Transverse colon (tissue), 4 donors: ENCODE measurements at regions not wholly inside any gene's neighbourhood (a gene's known extent, or its start where the extent isn't known, plus 50 kb on each side); places are given as distances from the start of the nearest gene placed in this dataset.

Experiments
- POLR2AphosphoS5 ChIP-seq, 3 donors: sonication (generic); formaldehyde crosslinking; IDR thresholded peaks; one replicate each; pipeline ENCODE4 v1.6.1; 2016; ENCODE audit warnings: antibody characterized with exemption in 3 of 3
- TF ChIP-seq, protein P1 (sequence below), 5 experiments: fragments of 200-600 bp in 3 of 5; fragments of 450-650 bp in 2 of 5; sonication (generic) in 3 of 5; IDR thresholded peaks; 1 replicate in 2 of 5; 2 replicates in 3 of 5; pipeline ENCODE4 v1.5.1; 2016 to 2017; ENCODE audit warnings: antibody characterized with exemption in 5 of 5, inconsistent platforms in 3 of 5, mild to moderate bottlenecking in 2 of 5, moderate library complexity in 1 of 5

DNA sequence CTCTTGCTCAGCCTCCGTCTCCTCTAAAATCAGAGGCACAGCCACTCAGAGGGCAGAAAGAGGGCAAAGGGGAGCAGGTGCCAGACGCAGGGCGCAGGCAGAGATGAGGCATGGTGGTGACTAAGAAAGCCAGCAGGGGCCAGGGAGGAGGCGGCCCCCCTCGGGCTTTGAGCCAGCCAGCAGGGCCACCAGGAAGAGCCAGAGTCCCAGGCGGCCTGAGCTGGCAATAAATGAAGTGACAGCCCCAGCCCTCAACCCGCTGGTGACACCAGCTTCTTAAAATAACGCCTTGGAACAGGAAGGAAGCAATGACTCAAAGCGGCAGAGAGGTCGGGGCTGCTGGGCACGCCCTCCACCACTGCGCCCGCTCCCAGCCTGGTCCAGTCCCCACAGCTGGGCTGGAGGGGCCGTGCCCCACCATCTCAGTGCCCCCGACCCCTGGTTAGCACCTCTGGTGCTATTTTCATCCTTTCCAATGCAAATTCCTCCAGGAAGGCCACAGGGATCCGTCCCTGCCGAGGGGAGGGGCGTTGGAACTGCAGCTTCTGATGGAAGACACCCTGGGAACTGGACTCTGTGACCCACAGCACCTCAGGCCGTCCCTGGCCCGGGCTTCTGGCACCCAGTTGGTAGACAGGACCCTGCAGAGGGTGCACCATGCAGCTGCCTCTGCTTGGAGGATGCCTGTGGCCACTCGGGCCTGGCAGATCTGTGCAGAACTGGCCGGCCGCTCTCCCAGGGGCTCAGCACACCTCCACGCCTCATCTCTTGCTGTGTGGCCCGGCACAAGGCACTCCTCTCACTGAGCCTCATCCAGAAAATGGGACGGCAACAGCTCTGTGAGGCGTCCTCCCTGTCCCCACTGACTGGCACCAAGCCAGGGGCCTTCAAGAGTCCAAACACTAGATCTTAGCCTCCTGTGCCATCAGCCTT is 113.7 kb downstream of the NCOR2 start:
- TF ChIP-seq, protein P1, sequence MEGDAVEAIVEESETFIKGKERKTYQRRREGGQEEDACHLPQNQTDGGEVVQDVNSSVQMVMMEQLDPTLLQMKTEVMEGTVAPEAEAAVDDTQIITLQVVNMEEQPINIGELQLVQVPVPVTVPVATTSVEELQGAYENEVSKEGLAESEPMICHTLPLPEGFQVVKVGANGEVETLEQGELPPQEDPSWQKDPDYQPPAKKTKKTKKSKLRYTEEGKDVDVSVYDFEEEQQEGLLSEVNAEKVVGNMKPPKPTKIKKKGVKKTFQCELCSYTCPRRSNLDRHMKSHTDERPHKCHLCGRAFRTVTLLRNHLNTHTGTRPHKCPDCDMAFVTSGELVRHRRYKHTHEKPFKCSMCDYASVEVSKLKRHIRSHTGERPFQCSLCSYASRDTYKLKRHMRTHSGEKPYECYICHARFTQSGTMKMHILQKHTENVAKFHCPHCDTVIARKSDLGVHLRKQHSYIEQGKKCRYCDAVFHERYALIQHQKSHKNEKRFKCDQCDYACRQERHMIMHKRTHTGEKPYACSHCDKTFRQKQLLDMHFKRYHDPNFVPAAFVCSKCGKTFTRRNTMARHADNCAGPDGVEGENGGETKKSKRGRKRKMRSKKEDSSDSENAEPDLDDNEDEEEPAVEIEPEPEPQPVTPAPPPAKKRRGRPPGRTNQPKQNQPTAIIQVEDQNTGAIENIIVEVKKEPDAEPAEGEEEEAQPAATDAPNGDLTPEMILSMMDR (IDR thresholded peaks at IDR 0.05) = no peak
- peak; percentile 48 to 61 (median 55) for TF ChIP-seq POLR2AphosphoS5 (IDR thresholded peaks at IDR 0.05)
